NCI-H1417 (cell line): ENCODE measurements at regions not wholly inside any gene's neighbourhood (a gene's known extent, or its start where the extent isn't known, plus 50 kb on each side); places are given as distances from the start of the nearest gene placed in this dataset.

Source experiments
- DNase-seq, 3 experiments: peaks; one replicate each; lab custom pipeline; 2025; lab: John Stamatoyannopoulos, UW

DNA sequence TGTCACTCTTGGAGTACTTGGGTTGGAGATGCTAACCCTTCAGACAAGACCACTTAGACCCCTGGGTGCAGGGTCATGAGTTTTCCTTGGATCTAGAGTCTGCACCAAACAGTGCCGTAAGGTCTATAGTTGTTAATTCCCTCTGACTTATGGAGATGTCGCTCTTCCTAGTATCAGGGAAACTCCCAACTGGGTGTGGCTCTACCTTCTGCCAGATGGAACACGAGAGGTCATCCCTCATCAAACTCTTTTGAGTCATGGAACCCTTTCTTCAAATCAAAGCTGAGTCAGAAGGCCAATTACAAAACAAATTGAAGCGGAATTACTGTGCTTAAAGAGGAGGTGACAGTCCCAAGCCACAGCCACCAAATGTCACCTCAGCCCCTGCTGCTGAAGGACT lies 514.9 kb upstream of the PROK2 start:
- DNase-seq: no peak

GRCh38 chr3:72299321-72299802 lies 514.4 kb upstream of the PROK2 start:
- peak in 1 of 3 experiments; percentile 1 for DNase-seq

DNA sequence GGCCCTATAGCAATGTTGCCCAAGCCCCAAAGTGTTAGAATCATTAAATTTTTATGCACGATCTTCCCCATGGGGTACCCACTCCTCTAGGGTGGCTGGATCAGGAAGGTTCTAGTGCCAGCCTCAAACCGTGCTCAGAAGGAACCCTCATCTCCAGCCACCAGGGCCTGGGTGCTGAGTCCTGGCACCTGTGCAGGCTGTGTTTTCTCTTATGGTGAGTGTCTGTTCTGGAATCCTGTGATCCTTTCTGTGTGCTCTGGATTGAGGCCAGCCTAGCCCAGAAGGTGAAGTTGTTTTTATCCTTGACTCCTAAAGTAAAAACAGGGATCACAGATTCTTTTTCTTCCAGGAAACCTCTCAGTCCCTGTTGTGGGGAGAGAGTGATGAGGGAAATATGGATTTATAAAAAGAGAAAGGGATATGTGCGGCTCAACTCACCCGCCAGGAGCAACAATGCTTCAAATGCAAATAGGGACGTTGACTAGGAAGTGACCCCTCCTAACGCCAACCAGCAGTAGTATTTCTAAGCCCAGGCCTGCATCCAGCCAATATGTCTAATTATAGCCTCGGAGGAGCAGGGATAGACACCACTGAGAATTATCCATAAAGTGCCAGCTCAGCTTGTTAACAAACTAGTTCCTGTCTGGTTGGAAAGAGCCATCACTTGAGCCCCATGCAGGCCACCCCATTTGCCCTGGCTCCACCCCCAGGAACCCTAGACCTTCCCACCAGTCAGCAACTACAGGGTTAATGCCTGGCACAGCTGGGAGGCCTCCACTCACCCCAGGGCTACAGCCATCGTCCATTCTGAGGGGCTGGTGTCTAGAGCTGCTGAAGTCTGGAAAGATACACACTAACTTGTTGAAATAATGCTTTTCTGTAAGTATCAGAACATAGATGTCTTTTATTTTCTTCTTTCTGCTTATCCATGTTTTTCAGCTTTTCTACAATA lies 513.5 kb upstream of the PROK2 start:
- DNase-seq: peak in 1 of 3 experiments; percentile 2

DNA sequence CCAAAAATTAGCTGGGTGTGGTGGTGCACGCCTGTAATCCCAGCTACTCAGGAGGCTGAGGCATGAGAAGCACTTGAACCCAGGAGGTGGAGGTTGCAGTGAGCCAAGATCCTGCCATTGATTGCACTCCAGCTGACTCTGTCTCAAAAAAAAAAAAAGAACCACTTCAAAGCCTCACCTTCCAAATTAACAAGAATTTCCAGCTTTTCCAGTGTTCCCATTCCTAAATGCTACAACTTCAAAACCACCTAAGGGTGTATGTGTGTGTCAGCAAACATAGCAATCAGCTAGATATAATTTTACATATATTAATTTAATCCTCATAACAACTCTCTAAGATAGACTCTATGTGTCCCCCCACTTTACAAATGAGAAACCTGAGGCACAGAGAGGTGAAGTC lies 512.5 kb upstream of the PROK2 start:
- DNase-seq: no peak

GRCh38 chr3:72296477-72297111 lies 511.6 kb upstream of the PROK2 start:
- DNase-seq: no peak

GRCh38 chr3:72295962-72296450 lies 511.1 kb upstream of the PROK2 start:
- no peak for DNase-seq

GRCh38 chr3:72295276-72295961 lies 510.5 kb upstream of the PROK2 start:
- no peak for DNase-seq

GRCh38 chr3:72290859-72291638 lies 506.1 kb upstream of the PROK2 start:
- DNase-seq: no peak

- no peak for DNase-seq
Measured at GRCh38 chr3:72289692-72290071, 504.7 kb upstream of the PROK2 start.

GRCh38 chr3:72288955-72289691 lies 504.2 kb upstream of the PROK2 start:
- DNase-seq: no peak

GRCh38 chr3:72287956-72288355 lies 503.0 kb upstream of the PROK2 start:
- DNase-seq: no peak

- no peak for DNase-seq
Measured at GRCh38 chr3:72285502-72285901, 500.6 kb upstream of the PROK2 start.

DNA sequence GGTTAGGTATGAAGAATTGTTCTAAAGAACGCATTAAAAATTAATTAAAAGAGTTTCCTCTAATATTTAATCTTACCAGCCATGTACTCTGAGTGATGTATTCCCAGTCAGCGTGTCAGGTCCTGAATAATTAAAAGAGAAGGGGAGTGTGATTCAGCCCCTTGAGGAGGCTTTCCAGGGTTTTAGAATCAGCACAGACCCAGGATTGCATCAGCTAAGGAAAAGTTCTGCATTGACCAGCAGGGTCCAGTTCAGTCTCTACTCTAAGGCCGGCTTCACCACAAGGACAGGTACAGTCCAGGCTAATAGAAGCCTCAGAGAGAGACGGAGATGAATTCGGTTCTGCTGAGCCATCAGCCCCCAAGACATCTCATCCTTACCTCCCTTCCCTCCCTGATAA lies 499.5 kb upstream of the PROK2 start:
- DNase-seq: no peak

DNA sequence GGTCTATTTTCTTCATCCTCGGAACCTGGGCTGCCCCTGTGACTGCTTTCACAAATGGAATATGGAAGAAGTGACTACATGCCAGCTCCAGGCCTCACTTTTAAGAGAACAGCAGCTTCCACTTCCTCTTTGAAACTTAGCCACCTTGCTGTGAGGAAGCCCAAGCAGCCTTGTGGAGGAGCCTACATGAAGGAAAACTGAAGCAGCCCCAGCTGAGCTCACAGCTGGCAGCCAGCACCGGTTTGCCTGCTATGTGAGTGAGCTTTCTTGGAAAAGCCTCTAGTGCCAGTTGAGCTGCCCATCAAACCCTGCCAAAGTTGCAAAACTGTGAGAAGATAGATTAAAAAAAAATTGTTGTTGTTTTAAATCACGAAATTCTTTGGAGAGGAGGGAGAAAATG lies 498.0 kb upstream of the PROK2 start:
- DNase-seq: no peak

- DNase-seq: no peak
Measured at GRCh38 chr3:72281551-72281950, 496.6 kb upstream of the PROK2 start.

- no peak for DNase-seq
Measured at GRCh38 chr3:72280876-72281275, 495.9 kb upstream of the PROK2 start.

GRCh38 chr3:72279631-72280041 lies 494.7 kb upstream of the PROK2 start:
- DNase-seq: no peak

DNA sequence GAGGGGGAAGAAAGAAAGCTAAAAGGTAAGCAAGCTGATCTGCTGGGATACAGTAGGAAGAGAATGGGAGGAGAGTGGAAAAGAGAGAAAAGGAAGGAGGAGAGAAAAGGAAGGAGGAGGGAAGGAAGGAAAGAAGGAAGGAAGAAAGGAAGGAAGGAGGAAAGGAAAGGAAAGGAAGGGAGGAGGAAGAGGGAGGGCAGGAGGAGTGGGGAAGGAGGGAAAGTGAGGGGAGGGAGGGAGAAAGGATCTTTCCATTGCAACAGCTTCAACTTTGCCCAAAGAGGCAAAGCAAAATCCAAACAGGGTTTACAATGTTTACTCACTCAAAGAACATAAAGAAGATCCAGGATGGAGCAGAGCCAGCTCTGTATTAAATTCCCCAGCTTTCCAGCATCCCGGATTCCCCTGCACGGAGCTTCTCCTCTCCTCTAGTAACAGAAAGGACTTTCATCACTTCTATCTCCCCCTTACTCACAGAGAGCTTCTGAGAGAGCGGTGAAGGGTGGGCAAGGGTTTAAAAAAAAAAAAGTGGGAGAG lies 494.2 kb upstream of the PROK2 start:
- DNase-seq: no peak

DNA sequence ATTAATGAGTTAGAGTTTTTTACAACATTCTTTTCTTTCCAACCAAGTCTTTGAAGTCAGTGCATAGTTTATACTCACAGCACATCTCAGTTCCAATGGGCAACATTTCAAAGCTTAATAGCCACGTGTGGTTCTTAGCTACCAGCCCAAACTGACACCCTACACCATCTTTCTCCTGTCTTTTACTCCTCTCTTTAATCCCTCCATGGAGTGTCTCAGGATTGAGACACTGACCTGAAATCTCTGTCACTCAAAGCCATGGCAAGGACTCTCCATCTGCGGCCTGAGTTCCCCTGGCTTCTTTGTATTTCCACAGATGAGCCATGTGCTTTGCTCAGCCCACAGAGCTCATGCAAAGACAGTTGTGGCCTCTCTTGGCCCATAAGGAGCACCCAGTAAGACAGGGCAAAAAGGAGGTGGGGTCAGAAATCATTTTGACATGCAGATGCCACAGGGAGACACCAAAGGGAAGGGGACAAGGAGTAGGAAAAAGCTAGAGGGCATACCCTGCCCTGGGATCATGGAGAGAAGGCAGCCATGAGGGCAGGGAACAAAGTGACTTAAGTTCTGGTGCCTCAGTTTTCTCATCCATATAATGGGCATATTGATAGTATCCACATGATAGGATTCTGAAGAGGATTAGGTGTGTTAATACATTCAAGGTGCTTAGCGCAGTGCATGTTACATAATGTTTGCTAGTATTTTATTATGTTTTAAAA lies 493.6 kb upstream of the PROK2 start:
- no peak for DNase-seq

DNA sequence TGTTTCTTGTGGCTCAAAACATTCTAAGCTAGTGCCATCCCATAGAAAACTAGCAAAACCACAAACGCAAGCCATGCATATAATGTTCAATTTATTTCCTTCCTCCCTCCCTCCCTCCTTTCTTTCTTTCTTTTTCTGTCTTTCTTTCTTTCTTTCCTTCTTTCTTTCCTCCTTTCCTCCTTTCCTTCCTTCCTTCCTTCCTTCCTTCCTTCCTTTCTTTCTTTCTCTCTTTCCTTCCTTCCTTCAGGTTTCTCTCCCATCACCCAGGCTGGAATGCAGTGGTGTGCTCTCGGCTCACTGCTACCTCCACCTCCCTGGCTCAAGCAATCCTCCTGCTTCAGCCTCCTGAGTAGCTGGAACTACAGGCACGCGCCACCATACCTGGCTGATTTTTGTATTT lies 492.8 kb upstream of the PROK2 start:
- DNase-seq: no peak
